Large intestine (tissue), 3 donors: ENCODE measurements at regions not wholly inside any gene's neighbourhood (a gene's known extent, or its start where the extent isn't known, plus 50 kb on each side); places are given as distances from the start of the nearest gene placed in this dataset.

Experiments used
- DNase-seq, 2 donors: peaks; one replicate each; pipeline versions ENCODE4 v3.0.0 to v3.0.0-alpha.2; 2013
- H3K27ac ChIP-seq: one replicate; pipeline ENCODE4 v1.5.1; 2013; ENCODE audit warnings: low read length
- H3K27me3 ChIP-seq: 2 replicates; pipeline ENCODE4 v1.6.1; 2013; ENCODE audit warnings: low read length; ENCODE audit not compliant: control insufficient read depth, insufficient read depth
- H3K36me3 ChIP-seq: 2 replicates; pipeline ENCODE4 v1.6.1; 2013; ENCODE audit warnings: low read length; ENCODE audit not compliant: control insufficient read depth, insufficient read depth
- H3K4me1 ChIP-seq: one replicate; pipeline ENCODE4 v1.6.1; 2013; ENCODE audit warnings: low read length; ENCODE audit not compliant: control insufficient read depth, insufficient read depth
- H3K4me3 ChIP-seq: one replicate; pipeline ENCODE4 v1.5.1; 2013; ENCODE audit warnings: low read length
- H3K9me3 ChIP-seq: one replicate; pipeline ENCODE4 v1.6.1; 2013; ENCODE audit warnings: mild to moderate bottlenecking, low read depth, low read length, moderate library complexity; ENCODE audit not compliant: control insufficient read depth
- WGBS: methylation state at CpG from one replicate; pipeline ENCODE4 v1.1.5; 2013; ENCODE audit warnings: low lambda C conversion rate; ENCODE audit not compliant: insufficient coverage; 5-methylcytosine and 5-hydroxymethylcytosine counted together

DNA sequence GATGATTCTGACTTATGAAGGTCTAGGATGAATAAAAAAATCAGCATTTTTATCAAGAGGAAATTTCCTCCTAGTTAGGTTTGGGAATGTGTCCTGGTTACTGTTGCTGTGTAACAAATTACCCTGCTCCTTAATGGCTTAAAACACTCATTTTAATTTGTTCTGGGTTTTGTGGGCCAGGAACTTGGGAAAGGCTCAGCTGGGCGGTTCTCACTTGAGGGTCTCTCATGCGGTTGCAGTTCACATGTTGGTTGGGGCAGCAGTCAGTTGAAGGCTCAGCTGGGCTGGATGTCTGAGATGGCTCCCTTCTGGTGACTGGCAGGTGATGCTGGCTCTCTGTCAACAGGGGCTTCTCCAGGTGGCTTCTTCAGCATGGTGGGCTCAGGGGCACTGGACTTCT lies 214.6 kb downstream of the RBM19 start:
- Histone ChIP-seq H3K27me3 (peaks cover 20% of the 10 kb centered on the region), H3K4me1 (no peaks in the 10 kb centered on the region), H3K27ac (no peak overlapping the region), H3K9me3 (no peaks in the 10 kb centered on the region), H3K36me3 (no peaks in the 10 kb centered on the region), H3K4me3 (no peak overlapping the region)
- no peak for DNase-seq
- WGBS: no CpG with 5 or more reads among the region's 2 CpGs

DNA sequence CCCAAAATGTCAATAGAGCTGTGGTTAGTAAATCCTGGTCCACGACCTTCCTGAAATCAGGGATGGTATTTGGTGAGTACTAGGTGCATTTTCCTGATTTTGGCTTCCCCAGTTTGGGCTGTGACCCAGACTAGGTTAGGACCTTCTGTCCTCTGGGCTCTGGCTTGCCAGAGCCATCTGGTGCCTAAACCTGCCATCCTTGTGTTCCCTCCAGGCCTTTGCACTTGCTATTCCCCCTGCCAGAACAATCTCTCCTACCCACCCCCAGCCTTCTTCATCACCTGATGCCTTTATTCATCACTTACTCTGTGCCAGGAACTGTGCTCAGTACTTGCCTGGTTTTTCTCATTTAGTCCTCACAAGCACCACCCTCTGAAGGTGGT lies 216.7 kb downstream of the RBM19 start:
- Histone ChIP-seq H3K27me3 (peaks cover 26% of the 10 kb centered on the region), H3K9me3 (no peaks in the 10 kb centered on the region), H3K27ac (no peak overlapping the region), H3K36me3 (no peaks in the 10 kb centered on the region), H3K4me1 (no peaks in the 10 kb centered on the region), H3K4me3 (no peak overlapping the region)
- WGBS: no CpG with 5 or more reads among the region's 1 CpG
- no peak for DNase-seq

DNA sequence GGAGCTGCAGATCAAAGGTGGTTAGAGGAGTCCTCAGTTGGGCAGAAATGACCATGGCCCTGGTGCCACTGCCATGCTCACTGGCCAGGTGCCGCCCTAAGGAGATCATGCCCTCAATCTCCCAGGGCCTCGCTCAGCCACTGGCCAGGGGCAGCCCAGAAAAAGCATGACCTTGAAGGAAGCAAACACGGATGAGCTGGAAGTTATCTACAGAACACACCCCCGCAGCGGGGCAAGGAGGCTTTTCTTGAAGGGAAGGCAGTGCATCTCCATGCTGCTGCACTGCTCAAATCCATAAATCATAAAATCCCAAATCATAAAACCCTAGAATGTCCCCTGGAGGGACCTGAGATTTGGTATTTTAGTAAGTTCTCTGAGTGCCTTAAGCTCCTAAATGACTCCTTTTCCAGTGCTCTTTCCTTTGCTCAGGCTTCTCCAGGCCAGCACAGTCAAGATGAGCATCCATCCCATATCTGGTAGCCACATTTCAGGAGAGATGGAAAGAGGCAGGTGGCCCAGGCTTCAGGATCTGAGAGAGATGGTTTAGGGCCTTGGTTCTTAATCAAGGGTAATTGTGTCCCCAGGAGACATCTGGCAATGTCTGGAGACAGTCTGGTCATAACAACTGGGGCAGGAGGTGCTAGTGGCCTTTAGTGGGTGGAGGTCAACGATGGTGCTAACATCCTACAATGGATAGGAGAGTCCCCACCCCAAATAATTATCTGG lies 217.3 kb downstream of the RBM19 start:
- Histone ChIP-seq H3K36me3 (no peaks in the 10 kb centered on the region), H3K9me3 (no peaks in the 10 kb centered on the region)
- no CpG with 5 or more reads among the region's 6 CpGs for WGBS

DNA sequence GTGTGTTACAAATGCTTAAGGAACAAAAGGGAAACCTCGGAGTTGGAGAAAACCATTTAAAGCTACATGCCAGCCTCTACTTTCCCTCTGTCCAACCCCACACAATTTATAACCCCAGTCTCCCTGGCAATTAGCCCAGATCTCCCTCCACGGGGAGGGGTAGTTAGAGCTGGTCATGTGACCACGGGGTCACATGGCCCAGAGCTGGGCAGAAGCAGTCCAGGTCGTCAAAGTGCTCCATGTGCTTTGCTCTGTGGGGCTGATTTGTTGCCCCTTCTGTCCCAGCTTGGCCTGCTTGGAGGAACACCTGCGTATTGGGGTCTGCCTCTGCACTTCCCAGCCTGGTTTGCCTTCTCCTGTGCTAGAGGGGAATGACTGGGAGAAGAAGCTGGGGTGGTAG lies 219.1 kb downstream of the RBM19 start:
- Histone ChIP-seq H3K27ac (no peak overlapping the region), H3K4me1 (no peaks in the 10 kb centered on the region), H3K4me3 (no peak overlapping the region), H3K9me3 (no peaks in the 10 kb centered on the region), H3K36me3 (no peaks in the 10 kb centered on the region), H3K27me3 (peaks cover 29% of the 10 kb centered on the region)
- 60% methylated on average over 1 of the region's 5 CpGs for WGBS
- peak in 1 of 2 donors; percentile 11 for DNase-seq

More for the DNA sequence above, 217.3 kb downstream of the RBM19 start:
- Histone ChIP-seq H3K27ac (no peak overlapping the region), H3K4me1 (no peaks in the 10 kb centered on the region), H3K4me3 (no peak overlapping the region), H3K27me3 (peaks cover 25% of the 10 kb centered on the region)
- no peak for DNase-seq

DNA sequence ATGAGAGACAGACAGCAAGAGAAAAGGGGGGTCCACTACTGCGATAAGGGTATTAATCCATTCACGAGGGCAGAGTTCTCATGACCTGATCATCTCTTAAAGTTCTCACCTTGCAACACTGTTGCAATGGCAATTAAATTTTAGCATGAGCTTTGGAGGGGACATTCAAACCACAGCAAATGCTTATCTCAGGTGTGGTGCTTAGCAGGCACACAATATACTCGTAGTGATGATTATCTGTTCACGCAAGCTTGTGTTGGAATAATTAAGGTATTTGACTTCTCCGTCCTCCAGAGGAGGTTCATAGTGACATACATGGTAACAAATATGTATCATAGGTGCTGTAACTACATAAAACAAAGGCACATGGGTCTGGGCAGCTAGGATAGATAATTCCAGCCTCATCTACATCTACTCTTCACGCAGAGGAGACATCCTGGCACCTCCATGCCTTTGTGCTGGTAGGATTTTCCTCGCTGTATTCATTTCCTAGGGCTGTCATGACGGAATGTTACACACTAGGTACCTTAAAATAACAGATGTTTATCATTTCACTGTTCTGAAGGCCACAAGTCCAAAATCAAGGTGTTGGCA lies 221.2 kb downstream of the RBM19 start:
- H3K36me3 ChIP-seq: no peaks in the 10 kb centered on the region
- no CpG with 5 or more reads among the region's 8 CpGs for WGBS
- H3K27ac ChIP-seq: no peak overlapping the region
- H3K9me3 ChIP-seq: no peaks in the 10 kb centered on the region
- H3K4me1 ChIP-seq: no peaks in the 10 kb centered on the region
- H3K27me3 ChIP-seq: peaks cover 31% of the 10 kb centered on the region
- no peak overlapping the region for H3K4me3 ChIP-seq
- no peak for DNase-seq

DNA sequence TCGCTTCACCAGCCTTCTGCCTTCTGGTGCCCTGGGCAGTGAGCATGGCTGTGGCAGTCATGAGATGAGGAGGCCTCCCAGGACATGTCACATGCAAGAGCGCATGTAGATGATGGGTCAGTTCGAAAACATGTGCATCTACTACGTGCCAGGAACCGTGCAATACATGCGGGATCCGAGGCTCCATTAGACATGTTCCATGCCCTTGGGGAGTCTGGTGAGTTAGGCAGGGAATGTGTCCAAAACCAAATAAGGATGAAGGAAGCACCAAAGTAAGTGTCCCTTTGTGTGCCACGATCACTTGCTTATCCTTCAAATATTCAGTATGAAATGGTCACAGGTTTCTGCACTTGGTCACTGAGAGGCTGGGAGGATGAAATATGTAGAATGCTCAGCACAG lies 223.3 kb downstream of the RBM19 start:
- WGBS: 100% methylated on average over 1 of the region's 8 CpGs
- H3K27ac ChIP-seq: no peak overlapping the region
- no peaks in the 10 kb centered on the region for H3K4me1 ChIP-seq
- H3K9me3 ChIP-seq: no peaks in the 10 kb centered on the region
- no peak overlapping the region for H3K4me3 ChIP-seq
- peaks cover 25% of the 10 kb centered on the region for H3K27me3 ChIP-seq
- no peak for DNase-seq
- no peaks in the 10 kb centered on the region for H3K36me3 ChIP-seq

DNA sequence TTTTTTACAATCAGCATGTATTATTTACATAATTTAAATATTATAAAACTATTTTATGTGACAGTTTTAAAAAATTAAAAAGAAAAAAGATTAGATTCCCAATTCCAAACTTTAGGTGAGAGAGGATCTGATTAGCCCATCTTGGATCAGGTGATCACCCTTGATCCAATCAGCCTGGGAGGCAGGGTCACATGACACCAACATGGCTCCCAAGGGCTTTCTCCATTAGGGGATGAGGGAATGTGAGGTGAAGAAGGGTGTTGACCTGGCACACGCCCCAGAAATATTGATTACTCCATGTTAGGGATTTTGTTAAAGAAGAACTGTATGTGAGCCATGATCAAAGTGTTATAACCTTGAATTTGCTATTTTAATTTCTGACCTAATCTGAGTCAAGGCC lies 225.4 kb downstream of the RBM19 start:
- Histone ChIP-seq H3K4me3 (no peak overlapping the region), H3K36me3 (no peaks in the 10 kb centered on the region), H3K27ac (no peak overlapping the region), H3K4me1 (no peaks in the 10 kb centered on the region), H3K27me3 (peaks cover 11% of the 10 kb centered on the region), H3K9me3 (no peaks in the 10 kb centered on the region)
- no CpG with 5 or more reads among the region's 1 CpG for WGBS
- no peak for DNase-seq

DNA sequence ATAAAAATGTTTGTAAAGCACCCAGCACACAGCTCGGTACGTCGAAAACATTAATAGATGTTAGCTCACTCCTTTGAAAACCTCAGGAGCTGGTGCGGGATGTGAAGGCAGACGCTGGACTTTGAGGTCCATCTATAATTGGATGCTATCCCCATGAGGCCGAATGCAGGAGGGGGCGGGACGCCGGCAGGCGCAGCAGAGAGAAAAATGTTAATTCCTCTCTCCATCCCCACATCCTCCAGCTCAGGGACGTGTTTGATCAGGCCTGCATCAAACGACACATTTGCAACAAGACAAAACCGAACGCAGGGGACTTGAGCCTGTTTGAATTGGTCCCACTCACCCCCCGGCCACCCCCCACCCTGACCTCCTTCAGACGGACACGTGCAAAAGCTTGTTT lies 231.0 kb downstream of the RBM19 start:
- H3K4me3 ChIP-seq: no peak overlapping the region
- peaks cover 3% of the 10 kb centered on the region for H3K27me3 ChIP-seq
- 60% methylated on average over 1 of the region's 17 CpGs for whole genome bisulfite sequencing
- H3K4me1 ChIP-seq: no peaks in the 10 kb centered on the region
- no peak overlapping the region for H3K27ac ChIP-seq
- DNase-seq: no peak
- no peaks in the 10 kb centered on the region for H3K36me3 ChIP-seq
- no peaks in the 10 kb centered on the region for H3K9me3 ChIP-seq

DNA sequence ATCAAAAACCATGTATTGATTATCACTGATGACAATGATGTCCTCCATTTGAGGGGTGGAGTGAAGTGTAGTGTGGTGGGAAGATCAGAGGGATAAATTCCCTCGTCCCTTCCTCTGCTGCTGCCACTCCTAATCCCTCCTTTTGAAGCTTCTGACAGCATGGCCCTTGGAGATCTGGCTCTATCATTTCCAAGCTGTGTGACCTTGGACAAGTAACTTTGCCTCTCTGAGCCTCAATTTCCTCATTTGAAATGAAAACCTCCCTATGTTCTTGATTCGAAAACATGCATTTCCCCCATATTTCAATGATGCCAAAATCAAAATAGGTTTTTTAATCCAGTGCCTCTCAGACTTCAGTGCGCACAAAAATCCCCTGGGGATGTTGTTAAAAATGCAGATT lies 231.6 kb downstream of the RBM19 start:
- Histone ChIP-seq H3K27me3 (peaks cover 2% of the 10 kb centered on the region), H3K27ac (no peak overlapping the region), H3K9me3 (no peaks in the 10 kb centered on the region), H3K36me3 (no peaks in the 10 kb centered on the region), H3K4me3 (no peak overlapping the region), H3K4me1 (no peaks in the 10 kb centered on the region)
- no peak for DNase-seq
- WGBS: 17% methylated on average over 1 of the region's 3 CpGs

DNA sequence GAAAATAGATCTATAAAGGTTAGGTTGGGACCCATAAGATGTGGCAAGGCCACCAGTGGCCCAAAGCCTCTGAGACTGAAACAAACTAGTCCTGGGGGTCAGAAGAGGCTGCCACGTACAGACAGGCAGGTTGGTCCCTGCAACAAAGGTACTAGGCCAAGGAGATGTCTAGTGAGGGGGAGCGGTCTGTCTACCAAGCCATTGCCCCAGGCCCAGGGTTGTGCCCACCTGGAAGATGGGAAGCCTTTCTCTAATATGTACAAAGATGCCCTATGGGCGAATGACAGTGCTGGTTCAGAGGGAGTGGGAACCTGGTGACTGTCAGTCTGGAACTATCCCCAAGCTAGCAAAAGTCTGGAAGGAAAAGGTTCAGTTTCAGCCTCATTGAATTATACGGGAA lies 233.2 kb downstream of the RBM19 start:
- Histone ChIP-seq H3K36me3 (no peaks in the 10 kb centered on the region), H3K4me1 (no peaks in the 10 kb centered on the region), H3K9me3 (no peaks in the 10 kb centered on the region), H3K27ac (no peak overlapping the region), H3K27me3 (no peaks in the 10 kb centered on the region), H3K4me3 (no peak overlapping the region)
- WGBS: 100% methylated on average over 1 of the region's 4 CpGs
- DNase-seq: no peak

DNA sequence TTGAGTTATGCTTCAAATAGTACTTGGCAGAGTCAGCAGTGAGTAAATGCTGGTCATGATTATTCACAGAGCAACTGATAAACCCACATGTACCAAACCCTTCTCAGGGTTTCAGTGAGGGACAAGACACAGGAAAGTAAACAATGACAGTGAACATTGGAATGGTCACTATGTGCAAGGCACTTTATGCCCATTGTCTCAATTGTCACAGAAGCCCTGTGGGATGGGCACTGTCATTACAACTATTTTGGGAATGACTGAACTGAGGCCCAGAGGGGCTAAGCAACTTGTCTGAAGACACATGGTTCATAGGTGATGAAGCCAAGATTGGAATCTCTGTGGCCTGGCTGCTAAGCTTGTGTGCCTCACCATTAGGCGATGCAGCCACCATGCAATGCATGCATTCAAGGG lies 238.5 kb downstream of the RBM19 start:
- WGBS: no CpG with 5 or more reads among the region's 1 CpG
- DNase-seq: no peak

More for the DNA sequence above, 238.5 kb downstream of the RBM19 start:
- Histone ChIP-seq H3K4me1 (no peaks in the 10 kb centered on the region), H3K27ac (no peak overlapping the region), H3K4me3 (no peak overlapping the region), H3K27me3 (no peaks in the 10 kb centered on the region), H3K36me3 (no peaks in the 10 kb centered on the region), H3K9me3 (no peaks in the 10 kb centered on the region)
